ENCODE measurements at regions not wholly inside any gene's neighbourhood (a gene's known extent, or its start where the extent isn't known, plus 50 kb on each side); places are given as distances from the start of the nearest gene placed in this dataset.
"Not testable (repeated sequence)": the region's sequence is repeated elsewhere in the genome, so short reads cannot be mapped to it uniquely, and the experiment has no call there.

DNA sequence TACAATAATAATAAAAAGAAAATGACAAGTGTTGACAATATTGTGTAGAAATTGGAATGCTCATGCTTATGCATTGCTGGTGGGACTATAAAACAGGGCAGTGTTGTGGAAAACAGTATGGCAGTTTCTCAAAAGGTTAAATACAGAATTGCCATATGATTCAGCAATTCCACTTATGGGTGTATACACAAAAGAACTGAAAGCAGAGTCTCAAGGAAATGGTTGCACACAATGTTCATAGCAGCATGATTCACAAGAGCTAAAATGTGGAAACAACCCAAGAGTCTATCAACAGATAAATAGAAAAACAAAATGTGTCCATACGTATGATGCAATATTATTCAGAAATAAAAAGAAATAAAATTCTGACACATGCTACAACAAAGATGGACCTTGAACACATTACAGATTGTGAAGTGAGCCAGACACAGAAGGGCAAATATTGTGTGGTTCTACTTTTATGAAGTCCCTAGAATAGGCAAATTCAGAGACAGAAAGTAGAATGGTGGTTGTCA, 64.8 kb upstream of the GRM8 start:
- in situ Hi-C loops (cut with MboI; ENCODE audit: low sequenced_read_pairs) = no loop called here
- Histone ChIP-seq H4K5ac (ENCODE audit: low read depth, low read length) (no peak overlapping the region), H3K27me3 (ENCODE audit: control insufficient read depth, insufficient read depth, low read length) (peaks cover under 1% of the 10 kb centered on the region; the same call in 1 of the 2 replicates), H3K36me3 (ENCODE audit: control insufficient read depth, insufficient read depth, low read length) (no peaks in the 10 kb centered on the region), H2BK120ac (ENCODE audit: low read depth, low read length) (no peak overlapping the region), H3K79me1 (ENCODE audit: low read depth in 1 of 2, low read length in 2 of 2) (no peaks in the 10 kb centered on the region), H2BK15ac (ENCODE audit: low read depth, low read length) (no peak overlapping the region), H3K4ac (ENCODE audit: low read depth, low read length) (no peak overlapping the region), H3K14ac (replicated peaks; ENCODE audit: low read depth, low read length) (no peak overlapping the region), H4K91ac (ENCODE audit: insufficient read depth, low read depth, low read length) (no peak overlapping the region), H2AK5ac (ENCODE audit: low read depth, low read length) (no peak overlapping the region), H3K9me3 (ENCODE audit: control insufficient read depth, insufficient read depth, low read length) (no peaks in the 10 kb centered on the region), H4K20me1 (ENCODE audit: insufficient read depth, low read length) (no peaks in the 10 kb centered on the region), H3K18ac (ENCODE audit: low read depth, low read length) (no peak overlapping the region), H3K27ac (ENCODE audit: insufficient read depth, low read length) (no peak overlapping the region), H3K4me3 (ENCODE audit: insufficient read depth, low read depth, low read length) (no peak overlapping the region), H3K9me1 (ENCODE audit: insufficient read depth, low read length) (no peaks in the 10 kb centered on the region), H2BK5ac (ENCODE audit: low read depth, low read length, poor library complexity, severe bottlenecking) (no peak overlapping the region), H2AK9ac (replicated peaks; ENCODE audit: low read depth, low read length, poor library complexity) (no peak overlapping the region), H2AFZ (replicated peaks; ENCODE audit: low read length, poor library complexity) (no peak overlapping the region), H3K56ac (ENCODE audit: extremely low read depth, insufficient read depth, low read length) (no peak overlapping the region), H3K23ac (ENCODE audit: low read depth, low read length) (no peak overlapping the region), H2BK20ac (ENCODE audit: low read depth, low read length) (no peak overlapping the region), H4K8ac (ENCODE audit: low read depth in 2 of 2, low read length in 2 of 2) (no peak overlapping the region), H3K4me2 (ENCODE audit: low read depth, low read length) (no peak overlapping the region), H3K9ac (ENCODE audit: low read depth, low read length) (no peak overlapping the region), H3K4me1 (ENCODE audit: control insufficient read depth, insufficient read depth, low read length) (no peaks in the 10 kb centered on the region)
- intact Hi-C loops (cut with micrococcal nuclease) = no loop called here
- BruUV-seq (replicated peaks) = no TSS peak
- no CpG with 5 or more reads among the region's 1 CpG for WGBS, 2 experiments (ENCODE audit: extremely low coverage in 2 of 2, insufficient read length in 1 of 2)
- peak; percentile 1 for DNase-seq
- dilution Hi-C loops (cut with HindIII; ENCODE audit: low sequenced_read_pairs, unreplicated experiment) = no loop called here
- peak; percentile 38; the same call in 1 of the 2 replicates for TF ChIP-seq CEBPB (IDR thresholded peaks at IDR 0.05; ENCODE audit: low read depth, low read length)
- no peak for TF ChIP-seq RFX5 (IDR thresholded peaks at IDR 0.05; ENCODE audit: low read depth, low read length)
- TF ChIP-seq, protein P1, sequence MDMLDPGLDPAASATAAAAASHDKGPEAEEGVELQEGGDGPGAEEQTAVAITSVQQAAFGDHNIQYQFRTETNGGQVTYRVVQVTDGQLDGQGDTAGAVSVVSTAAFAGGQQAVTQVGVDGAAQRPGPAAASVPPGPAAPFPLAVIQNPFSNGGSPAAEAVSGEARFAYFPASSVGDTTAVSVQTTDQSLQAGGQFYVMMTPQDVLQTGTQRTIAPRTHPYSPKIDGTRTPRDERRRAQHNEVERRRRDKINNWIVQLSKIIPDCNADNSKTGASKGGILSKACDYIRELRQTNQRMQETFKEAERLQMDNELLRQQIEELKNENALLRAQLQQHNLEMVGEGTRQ (IDR thresholded peaks at IDR 0.05; ENCODE audit: low read depth, low read length) = no peak
- TF ChIP-seq MAFK (IDR thresholded peaks at IDR 0.05; ENCODE audit: low read depth, low read length) = no peak
- no peak for TF ChIP-seq FOS (IDR thresholded peaks at IDR 0.05; ENCODE audit: low read depth, low read length)
- POLR2A ChIA-PET (ENCODE audit: unreplicated experiment) = no interaction called here
- no peak for ATAC-seq (ENCODE audit: low read depth)
- CTCF ChIA-PET = no interaction called here

DNA sequence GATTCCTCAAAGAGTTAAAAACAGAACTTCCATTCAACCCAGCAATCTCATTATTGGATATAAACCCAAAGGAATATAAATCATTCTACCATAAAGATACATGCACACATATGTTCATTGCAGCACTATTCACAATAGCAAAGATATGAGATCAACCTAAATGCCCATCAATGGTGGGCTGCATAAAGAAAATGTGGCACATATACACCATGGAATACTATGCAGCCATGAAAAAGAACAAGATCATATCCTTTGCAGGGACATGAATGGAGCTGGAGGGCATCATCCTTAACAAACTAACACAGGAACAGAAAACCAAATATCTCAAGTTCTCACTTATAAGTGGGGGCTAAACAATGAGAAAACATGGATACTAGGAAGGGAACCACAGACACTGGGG, 64.1 kb upstream of the GRM8 start:
- H4K8ac ChIP-seq (ENCODE audit: low read depth in 2 of 2, low read length in 2 of 2); H3K4ac ChIP-seq (ENCODE audit: low read depth, low read length); in situ Hi-C loops (cut with MboI; ENCODE audit: low sequenced_read_pairs); H3K4me2 ChIP-seq (ENCODE audit: low read depth, low read length); H3K27ac ChIP-seq (ENCODE audit: insufficient read depth, low read length); H2AFZ ChIP-seq (replicated peaks; ENCODE audit: low read length, poor library complexity); H2BK15ac ChIP-seq (ENCODE audit: low read depth, low read length); H3K9ac ChIP-seq (ENCODE audit: low read depth, low read length); H2BK20ac ChIP-seq (ENCODE audit: low read depth, low read length); CTCF ChIA-PET; ATAC-seq (ENCODE audit: low read depth); H3K18ac ChIP-seq (ENCODE audit: low read depth, low read length); H2BK120ac ChIP-seq (ENCODE audit: low read depth, low read length); H3K36me3 ChIP-seq (ENCODE audit: control insufficient read depth, insufficient read depth, low read length); H4K20me1 ChIP-seq (ENCODE audit: insufficient read depth, low read length); H3K14ac ChIP-seq (replicated peaks; ENCODE audit: low read depth, low read length); intact Hi-C loops (cut with micrococcal nuclease); H3K23ac ChIP-seq (ENCODE audit: low read depth, low read length); H3K79me1 ChIP-seq (ENCODE audit: low read depth in 1 of 2, low read length in 2 of 2); H3K56ac ChIP-seq (ENCODE audit: extremely low read depth, insufficient read depth, low read length); H3K9me1 ChIP-seq (ENCODE audit: insufficient read depth, low read length); POLR2A ChIA-PET (ENCODE audit: unreplicated experiment); H3K9me3 ChIP-seq (ENCODE audit: control insufficient read depth, insufficient read depth, low read length); H2BK5ac ChIP-seq (ENCODE audit: low read depth, low read length, poor library complexity, severe bottlenecking); DNase-seq; H2AK9ac ChIP-seq (replicated peaks; ENCODE audit: low read depth, low read length, poor library complexity); H4K91ac ChIP-seq (ENCODE audit: insufficient read depth, low read depth, low read length); BruUV-seq (replicated peaks); dilution Hi-C loops (cut with HindIII; ENCODE audit: low sequenced_read_pairs, unreplicated experiment); H2AK5ac ChIP-seq (ENCODE audit: low read depth, low read length); H3K27me3 ChIP-seq (ENCODE audit: control insufficient read depth, insufficient read depth, low read length); H3K4me1 ChIP-seq (ENCODE audit: control insufficient read depth, insufficient read depth, low read length); H3K4me3 ChIP-seq (ENCODE audit: insufficient read depth, low read depth, low read length); H4K5ac ChIP-seq (ENCODE audit: low read depth, low read length): not testable (repeated sequence)
